Thyroid gland (tissue), 4 donors: ENCODE measurements at regions not wholly inside any gene's neighbourhood (a gene's known extent, or its start where the extent isn't known, plus 50 kb on each side); places are given as distances from the start of the nearest gene placed in this dataset.

Source experiments
- CTCF ChIP-seq, 6 experiments: fragments of 200-600 bp in 3 of 6; fragments of 450-650 bp in 3 of 6; sonication (generic) in 3 of 6; IDR thresholded peaks; one replicate each; pipeline ENCODE4 v1.5.1; 2016 to 2019; ENCODE audit warnings: antibody characterized with exemption in 6 of 6, mild to moderate bottlenecking in 2 of 6, inconsistent platforms in 1 of 6, moderate library complexity in 1 of 6
- POLR2A ChIP-seq, 2 donors: fragments of 450-650 bp; IDR thresholded peaks; one replicate each; pipeline ENCODE4 v1.6.1; 2017; ENCODE audit warnings: antibody characterized with exemption in 2 of 2, mild to moderate bottlenecking in 2 of 2, moderate library complexity in 1 of 2

- TF ChIP-seq CTCF (IDR thresholded peaks at IDR 0.05) (peak in 2 of 6 experiments; percentile 26 to 33), POLR2A (IDR thresholded peaks at IDR 0.05) (no peak)
Observed at GRCh38 chr15:39312984-39313383, 267.9 kb upstream of the THBS1 start.
